GM21390 (cell line): ENCODE measurements at regions not wholly inside any gene's neighbourhood (a gene's known extent, or its start where the extent isn't known, plus 50 kb on each side); places are given as distances from the start of the nearest gene placed in this dataset.
"Not testable (repeated sequence)": the region's sequence is repeated elsewhere in the genome, so short reads cannot be mapped to it uniquely, and the experiment has no call there.

ENCODE experiments used
- ATAC-seq: cut with Tn5 transposase; IDR thresholded peaks from one replicate; pipeline ENCODE4 v1.9.1; 2021; ENCODE audit not compliant: unreplicated experiment

- not testable (repeated sequence) for ATAC-seq
Observed at GRCh38 chr20:57812632-57813031, 102.8 kb upstream of the PMEPA1 start.

GRCh38 chr20:57811374-57812020 is 101.7 kb upstream of the PMEPA1 start:
- ATAC-seq, result no peak

- ATAC-seq, result no peak
Observed at GRCh38 chr20:57810511-57811373, 100.9 kb upstream of the PMEPA1 start.

- no peak for ATAC-seq
Observed at GRCh38 chr20:57809661-57810172, 99.9 kb upstream of the PMEPA1 start.

GRCh38 chr20:57809149-57809548 is 99.3 kb upstream of the PMEPA1 start:
- no peak for ATAC-seq

GRCh38 chr20:57808264-57809070 is 98.7 kb upstream of the PMEPA1 start:
- ATAC-seq, result no peak

- ATAC-seq, result no peak
Observed at GRCh38 chr20:57807401-57808263, 97.8 kb upstream of the PMEPA1 start.

GRCh38 chr20:57806975-57807374 is 97.2 kb upstream of the PMEPA1 start:
- no peak for ATAC-seq

- no peak for ATAC-seq
Observed at GRCh38 chr20:57806476-57806875, 96.7 kb upstream of the PMEPA1 start.

GRCh38 chr20:57805747-57806146 is 95.9 kb upstream of the PMEPA1 start:
- no peak for ATAC-seq

GRCh38 chr20:57804470-57805250 is 94.8 kb upstream of the PMEPA1 start:
- ATAC-seq, result no peak

- no peak for ATAC-seq
Observed at GRCh38 chr20:57803508-57804005, 93.7 kb upstream of the PMEPA1 start.

- ATAC-seq, result no peak
Observed at GRCh38 chr20:57802765-57803507, 93.1 kb upstream of the PMEPA1 start.

GRCh38 chr20:57801581-57801980 is 91.8 kb upstream of the PMEPA1 start:
- no peak for ATAC-seq

GRCh38 chr20:57800791-57801430 is 91.1 kb upstream of the PMEPA1 start:
- ATAC-seq, result no peak

- ATAC-seq, result no peak
Observed at GRCh38 chr20:57797401-57797800, 87.6 kb upstream of the PMEPA1 start.

- ATAC-seq, result no peak
Observed at GRCh38 chr20:57795977-57796560, 86.3 kb upstream of the PMEPA1 start.

GRCh38 chr20:57795342-57795697 is 85.5 kb upstream of the PMEPA1 start:
- ATAC-seq, result no peak
